Naive thymus-derived CD8-positive, alpha-beta T cell (primary cell): ENCODE measurements at regions not wholly inside any gene's neighbourhood (a gene's known extent, or its start where the extent isn't known, plus 50 kb on each side); places are given as distances from the start of the nearest gene placed in this dataset.

Source experiments
- ATAC-seq, 2 donors: fragments of 150-1000 bp; cut with Tn5 transposase in 1 of 2; sonication (Bioruptor Pico), chemical (Tn5 transposase) in 1 of 2; 1 replicate in 1 of 2; 2 replicates in 1 of 2; pipeline ENCODE4 v1.10.0; 2021; ENCODE audit warnings: mild to moderate bottlenecking in 2 of 2, moderate library complexity in 2 of 2
- POLR2A ChIA-PET: fragments of 350-600 bp; sonication (Branson Sonifier 250); formaldehyde crosslinking; loops from one replicate; lab custom pipeline; 2021; ENCODE audit warnings: antibody characterized with exemption; lab: Charles Lee
- DNase-seq, 10 donors: peaks; one replicate each; pipeline versions ENCODE4 v3.0.0 to v3.0.0-alpha.2; 2020 to 2022
- H3K27ac Mint-ChIP-seq, 10 donors: one replicate each; pipeline ENCODE4 v1.8.0; 2020 to 2022; ENCODE audit warnings: mild to moderate bottlenecking in 10 of 10, mixed read lengths in 10 of 10, moderate library complexity in 4 of 10, inconsistent platforms in 1 of 10
- H3K27me3 Mint-ChIP-seq, 5 donors: one replicate each; pipeline ENCODE4 v1.8.0; 2021 to 2022; ENCODE audit warnings: mixed read lengths in 5 of 5
- H3K36me3 Mint-ChIP-seq, 3 donors: one replicate each; pipeline ENCODE4 v1.8.0; 2020 to 2022; ENCODE audit warnings: mixed read lengths in 3 of 3, mild to moderate bottlenecking in 2 of 3, inconsistent platforms in 1 of 3
- H3K4me1 Mint-ChIP-seq, 4 donors: one replicate each; pipeline ENCODE4 v1.8.0; 2021 to 2022; ENCODE audit warnings: mixed read lengths in 4 of 4
- H3K4me3 Mint-ChIP-seq, 10 donors: one replicate each; pipeline ENCODE4 v1.8.0; 2020 to 2022; ENCODE audit warnings: mild to moderate bottlenecking in 10 of 10, mixed read lengths in 10 of 10, moderate library complexity in 6 of 10, inconsistent platforms in 1 of 10
- H3K9me3 Mint-ChIP-seq, 9 donors: one replicate each; pipeline ENCODE4 v1.8.0; 2020 to 2022; ENCODE audit warnings: mixed read lengths in 9 of 9, mild to moderate bottlenecking in 3 of 9, inconsistent platforms in 1 of 9, moderate library complexity in 1 of 9

- peaks cover 0 to 4% (median 0%) of the 10 kb centered on the region in 9 donors for H3K9me3 Mint-ChIP-seq
- no peak overlapping the region for H3K4me3 Mint-ChIP-seq
- POLR2A ChIA-PET = no interaction called here
- H3K36me3 Mint-ChIP-seq = no peaks in the 10 kb centered on the region
- H3K4me1 Mint-ChIP-seq = peaks cover 0 to 2% (median under 1%) of the 10 kb centered on the region in 4 donors
- peaks cover 3 to 60% (median 27%) of the 10 kb centered on the region in 5 donors for H3K27me3 Mint-ChIP-seq
- DNase-seq = no peak
- no peak overlapping the region for H3K27ac Mint-ChIP-seq
- ATAC-seq = no peak
Measured at GRCh38 chr10:29140991-29141390, 147.9 kb upstream of the LYZL1 start.

- Mint-ChIP-seq H3K4me1 (peaks cover 0 to 2% (median under 1%) of the 10 kb centered on the region in 4 donors), H3K36me3 (no peaks in the 10 kb centered on the region), H3K4me3 (no peak overlapping the region), H3K9me3 (peaks cover 0 to 4% (median 0%) of the 10 kb centered on the region in 9 donors), H3K27ac (no peak overlapping the region), H3K27me3 (peaks cover 3 to 68% (median 28%) of the 10 kb centered on the region in 5 donors)
- POLR2A ChIA-PET = no interaction called here
- no peak for DNase-seq
- no peak for ATAC-seq
Measured at GRCh38 chr10:29141761-29142160, 147.1 kb upstream of the LYZL1 start.

DNA sequence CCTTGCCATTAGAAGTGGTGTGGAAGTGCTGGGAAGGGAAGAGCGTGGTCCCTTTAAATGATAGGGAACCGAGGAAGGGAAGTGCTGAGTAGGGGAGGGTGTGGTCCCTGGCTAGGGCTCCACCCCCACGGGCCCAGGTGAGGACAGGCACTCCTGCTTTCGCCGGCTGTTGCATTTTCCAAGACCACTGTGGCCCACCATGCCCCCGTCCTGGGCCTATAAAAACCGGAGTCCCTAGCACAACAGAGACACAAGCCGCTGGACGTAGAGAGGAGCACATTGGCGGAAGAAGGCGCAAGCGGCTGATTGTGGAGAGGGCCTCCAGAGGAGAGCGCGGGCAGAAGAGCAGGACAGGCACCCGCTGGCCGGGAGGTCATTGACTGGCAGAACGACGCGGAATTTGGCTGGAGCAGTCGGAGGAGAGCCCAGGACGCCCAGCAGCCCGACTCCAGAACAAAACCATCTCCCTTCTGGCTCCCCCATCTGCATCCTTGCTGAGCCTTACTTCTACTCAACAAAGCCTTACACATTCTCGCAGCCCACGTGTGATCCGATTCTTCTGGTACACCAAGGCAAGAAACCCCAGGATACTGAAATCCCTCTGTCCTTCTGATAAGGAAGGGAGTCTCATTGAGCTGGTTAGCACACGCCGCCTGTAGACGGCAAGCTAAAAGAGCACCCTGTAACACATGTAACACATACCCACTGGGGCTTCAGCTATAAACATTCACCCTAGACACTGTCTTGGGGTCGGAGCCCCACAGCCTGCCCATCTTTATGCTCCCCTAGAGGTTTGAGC is 146.2 kb upstream of the LYZL1 start:
- Mint-ChIP-seq H3K27me3 (peaks cover 3 to 75% (median 27%) of the 10 kb centered on the region in 5 donors), H3K36me3 (no peaks in the 10 kb centered on the region), H3K4me3 (no peak overlapping the region), H3K9me3 (peaks cover 0 to 4% (median 0%) of the 10 kb centered on the region in 9 donors), H3K4me1 (peaks cover 0 to 2% (median under 1%) of the 10 kb centered on the region in 4 donors), H3K27ac (peak overlapping the region in 1 of 10 donors; percentile 58)
- ATAC-seq (no peak), DNase-seq (no peak)
- POLR2A ChIA-PET = no interaction called here

- POLR2A ChIA-PET = no interaction called here
- H3K36me3 Mint-ChIP-seq = no peaks in the 10 kb centered on the region
- H3K4me1 Mint-ChIP-seq = peaks cover 0 to 2% (median under 1%) of the 10 kb centered on the region in 4 donors
- peaks cover 0 to 4% (median 0%) of the 10 kb centered on the region in 9 donors for H3K9me3 Mint-ChIP-seq
- no peak overlapping the region for H3K27ac Mint-ChIP-seq
- no peak overlapping the region for H3K4me3 Mint-ChIP-seq
- DNase-seq = no peak
- peaks cover 6 to 66% (median 27%) of the 10 kb centered on the region in 5 donors for H3K27me3 Mint-ChIP-seq
- no peak for ATAC-seq
Measured at GRCh38 chr10:29144126-29144525, 144.7 kb upstream of the LYZL1 start.

DNA sequence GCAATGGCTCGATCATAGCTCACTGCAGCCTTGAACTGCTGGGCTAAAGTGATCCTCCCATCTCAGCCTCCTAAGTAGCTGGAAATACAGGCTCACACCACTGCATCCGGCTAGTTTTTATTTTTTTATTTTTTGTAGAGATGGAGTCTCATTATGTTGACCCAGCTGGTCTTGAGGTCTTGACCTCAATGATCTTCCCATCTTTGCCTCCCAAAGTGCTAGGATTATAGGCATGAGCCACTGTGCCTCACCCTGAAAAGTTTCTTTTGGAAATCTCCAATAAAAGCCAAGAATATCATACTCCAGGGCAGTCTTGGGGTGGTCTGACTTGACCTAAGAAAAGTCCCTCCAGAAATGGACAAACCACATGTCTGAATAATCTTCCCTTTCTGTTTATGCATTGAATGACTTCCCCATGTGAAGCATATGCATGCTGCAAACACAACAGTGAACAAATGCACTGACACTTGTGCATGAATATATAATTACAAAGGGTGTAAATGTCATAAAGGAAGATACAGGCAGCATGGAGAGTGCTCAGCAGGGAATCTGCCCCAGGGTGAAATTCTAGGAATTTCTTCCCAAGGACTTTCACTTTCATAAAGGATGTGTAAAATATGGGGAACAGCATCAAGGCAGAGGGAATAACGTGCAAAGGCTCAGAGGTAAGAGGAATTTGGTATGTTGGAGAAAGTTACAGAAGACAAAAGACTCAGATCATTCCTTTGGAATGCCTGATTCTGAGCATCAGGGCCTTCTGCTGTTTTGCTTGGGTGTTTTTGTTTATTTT is 142.4 kb upstream of the LYZL1 start:
- Mint-ChIP-seq H3K36me3 (no peaks in the 10 kb centered on the region), H3K9me3 (peaks cover 0 to 4% (median 0%) of the 10 kb centered on the region in 9 donors), H3K4me1 (peaks cover 0 to 2% (median under 1%) of the 10 kb centered on the region in 4 donors), H3K27ac (no peak overlapping the region), H3K27me3 (peaks cover 6 to 59% (median 24%) of the 10 kb centered on the region in 5 donors), H3K4me3 (no peak overlapping the region)
- POLR2A ChIA-PET = no interaction called here
- ATAC-seq (no peak), DNase-seq (no peak)

- Mint-ChIP-seq H3K36me3 (no peaks in the 10 kb centered on the region), H3K9me3 (peaks cover 0 to 1% (median 0%) of the 10 kb centered on the region in 9 donors), H3K4me3 (no peak overlapping the region), H3K27me3 (peaks cover 0 to 24% (median 7%) of the 10 kb centered on the region in 5 donors), H3K27ac (no peak overlapping the region), H3K4me1 (no peaks in the 10 kb centered on the region)
- no peak for DNase-seq
- POLR2A ChIA-PET = no interaction called here
- ATAC-seq = no peak
Measured at GRCh38 chr10:29150010-29150409, 138.9 kb upstream of the LYZL1 start.

DNA sequence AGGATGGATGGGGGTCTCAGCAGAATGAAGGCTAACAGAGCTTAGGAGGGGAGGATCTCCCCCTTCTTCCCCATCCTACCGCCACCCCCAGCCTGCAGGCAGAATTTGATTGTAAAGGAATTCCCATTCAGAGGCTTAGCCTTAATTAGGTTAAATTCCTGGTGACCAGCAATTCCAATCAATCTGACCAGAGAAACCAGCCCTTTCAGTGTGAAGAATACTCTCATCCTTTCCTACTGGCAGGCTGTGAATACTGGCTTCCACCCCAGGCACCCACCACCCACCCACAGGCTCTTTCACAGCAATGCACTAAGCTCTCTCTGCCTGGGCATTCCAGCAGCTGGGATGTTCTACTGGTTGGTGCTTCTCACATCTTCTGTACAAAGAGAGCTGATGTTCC is 137.9 kb upstream of the LYZL1 start:
- Mint-ChIP-seq H3K4me1 (no peaks in the 10 kb centered on the region), H3K9me3 (peaks cover 0 to 1% (median 0%) of the 10 kb centered on the region in 9 donors), H3K27me3 (peaks cover 0 to 17% (median 5%) of the 10 kb centered on the region in 5 donors), H3K4me3 (no peak overlapping the region), H3K36me3 (no peaks in the 10 kb centered on the region), H3K27ac (no peak overlapping the region)
- POLR2A ChIA-PET = no interaction called here
- ATAC-seq (no peak), DNase-seq (no peak)

DNA sequence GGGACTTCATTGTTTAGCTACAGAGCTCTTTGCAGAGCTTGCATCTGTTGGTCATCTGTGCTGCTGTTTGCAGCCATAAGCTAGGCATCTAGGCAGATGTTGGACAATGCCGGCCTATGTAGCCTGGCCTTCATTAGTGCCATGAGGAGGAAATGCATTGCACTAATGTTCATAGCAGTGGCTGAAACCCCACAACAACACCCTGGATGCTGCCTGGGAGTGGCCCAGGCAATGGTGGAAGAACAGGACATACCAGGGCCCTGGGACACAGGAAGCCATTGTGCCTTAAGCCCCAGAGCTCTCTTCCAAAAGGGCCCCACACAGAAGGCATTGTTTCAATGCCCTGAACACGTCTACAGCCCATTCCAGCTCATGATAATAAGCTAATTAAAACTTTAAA is 131.5 kb upstream of the LYZL1 start:
- no peak for DNase-seq
- Mint-ChIP-seq H3K27ac (no peak overlapping the region), H3K4me1 (no peaks in the 10 kb centered on the region), H3K36me3 (no peaks in the 10 kb centered on the region), H3K27me3 (peaks cover 3 to 29% (median 10%) of the 10 kb centered on the region in 5 donors), H3K4me3 (no peak overlapping the region), H3K9me3 (peaks cover 0 to 8% (median 0%) of the 10 kb centered on the region in 9 donors)
- ATAC-seq = no peak
- POLR2A ChIA-PET = no interaction called here

- DNase-seq (no peak), ATAC-seq (no peak)
- no peaks in the 10 kb centered on the region for H3K36me3 Mint-ChIP-seq
- peaks cover 3 to 36% (median 10%) of the 10 kb centered on the region in 5 donors for H3K27me3 Mint-ChIP-seq
- no peak overlapping the region for H3K27ac Mint-ChIP-seq
- POLR2A ChIA-PET = no interaction called here
- no peaks in the 10 kb centered on the region for H3K4me1 Mint-ChIP-seq
- H3K9me3 Mint-ChIP-seq = peaks cover 0 to 9% (median 0%) of the 10 kb centered on the region in 9 donors
- no peak overlapping the region for H3K4me3 Mint-ChIP-seq
Measured at GRCh38 chr10:29158066-29158465, 130.8 kb upstream of the LYZL1 start.

GRCh38 chr10:29160150-29160617 is 128.7 kb upstream of the LYZL1 start:
- ATAC-seq = no peak
- Mint-ChIP-seq H3K4me1 (no peaks in the 10 kb centered on the region), H3K9me3 (peaks cover 0 to 29% (median 4%) of the 10 kb centered on the region in 9 donors), H3K27me3 (peaks cover 3 to 53% (median 10%) of the 10 kb centered on the region in 5 donors), H3K4me3 (no peak overlapping the region), H3K27ac (no peak overlapping the region), H3K36me3 (no peaks in the 10 kb centered on the region)
- DNase-seq = no peak
- POLR2A ChIA-PET = no interaction called here

- no peak overlapping the region for H3K4me3 Mint-ChIP-seq
- POLR2A ChIA-PET = no interaction called here
- no peak for DNase-seq
- no peak overlapping the region for H3K27ac Mint-ChIP-seq
- H3K4me1 Mint-ChIP-seq = no peaks in the 10 kb centered on the region
- H3K9me3 Mint-ChIP-seq = peaks cover 4 to 31% (median 12%) of the 10 kb centered on the region in 9 donors
- H3K36me3 Mint-ChIP-seq = peaks cover 0 to 1% (median 0%) of the 10 kb centered on the region in 3 donors
- peaks cover 2 to 44% (median 10%) of the 10 kb centered on the region in 5 donors for H3K27me3 Mint-ChIP-seq
- no peak for ATAC-seq
Measured at GRCh38 chr10:29163746-29164145, 125.1 kb upstream of the LYZL1 start.

DNA sequence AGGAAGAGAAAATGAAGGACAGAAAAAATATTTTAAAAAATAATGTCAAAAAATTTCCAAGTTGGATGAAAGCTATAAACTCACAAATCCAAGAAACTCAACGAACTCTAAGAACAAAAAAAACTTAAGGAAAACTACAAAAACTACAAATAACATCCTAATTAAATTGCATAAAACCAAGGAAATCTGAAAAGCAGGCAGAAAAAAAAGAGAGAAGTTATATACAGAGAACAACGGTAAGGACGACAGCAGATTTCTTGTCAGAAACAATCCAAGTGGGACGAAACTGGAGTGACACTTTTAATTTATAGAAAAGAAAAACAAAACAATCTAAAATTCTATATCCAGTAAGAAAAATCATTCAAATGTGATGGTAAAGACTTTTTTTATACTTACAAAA is 122.2 kb upstream of the LYZL1 start:
- POLR2A ChIA-PET = no interaction called here
- H3K27me3 Mint-ChIP-seq = peaks cover 0 to 30% (median 3%) of the 10 kb centered on the region in 5 donors
- peaks cover 0 to 21% (median 2%) of the 10 kb centered on the region in 3 donors for H3K36me3 Mint-ChIP-seq
- H3K27ac Mint-ChIP-seq = no peak overlapping the region
- H3K9me3 Mint-ChIP-seq = peaks cover 5 to 57% (median 27%) of the 10 kb centered on the region in 9 donors
- H3K4me1 Mint-ChIP-seq = no peaks in the 10 kb centered on the region
- DNase-seq = no peak
- H3K4me3 Mint-ChIP-seq = no peak overlapping the region
- no peak for ATAC-seq

DNA sequence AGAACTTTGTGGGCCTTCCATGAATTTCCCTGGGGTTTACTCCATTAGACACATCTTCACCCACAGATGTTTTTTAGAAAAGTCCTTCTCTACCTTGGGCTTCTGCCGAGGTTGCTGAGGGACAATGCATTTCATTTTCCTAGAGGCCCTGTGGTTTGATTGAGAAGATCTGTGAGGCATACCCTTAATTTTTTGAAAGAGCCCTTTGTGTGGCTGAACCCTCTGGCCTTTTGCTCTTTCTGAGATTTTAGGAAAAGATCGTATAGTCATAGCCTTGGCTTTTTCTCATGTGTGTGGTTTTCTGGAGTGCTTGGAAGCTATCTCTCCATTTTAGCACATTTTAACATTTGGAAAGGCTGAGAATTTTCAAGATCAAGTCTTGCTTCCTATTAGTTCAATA is 119.8 kb upstream of the LYZL1 start:
- Mint-ChIP-seq H3K4me1 (no peaks in the 10 kb centered on the region), H3K27me3 (peaks cover 0 to 8% (median 0%) of the 10 kb centered on the region in 5 donors), H3K36me3 (peaks cover 0 to 21% (median 2%) of the 10 kb centered on the region in 3 donors), H3K4me3 (no peak overlapping the region), H3K9me3 (peaks cover 10 to 51% (median 27%) of the 10 kb centered on the region in 9 donors), H3K27ac (no peak overlapping the region)
- ATAC-seq (no peak), DNase-seq (no peak)
- POLR2A ChIA-PET = no interaction called here
